ENCODE measurements at regions not wholly inside any gene's neighbourhood (a gene's known extent, or its start where the extent isn't known, plus 50 kb on each side); places are given as distances from the start of the nearest gene placed in this dataset.

DNA sequence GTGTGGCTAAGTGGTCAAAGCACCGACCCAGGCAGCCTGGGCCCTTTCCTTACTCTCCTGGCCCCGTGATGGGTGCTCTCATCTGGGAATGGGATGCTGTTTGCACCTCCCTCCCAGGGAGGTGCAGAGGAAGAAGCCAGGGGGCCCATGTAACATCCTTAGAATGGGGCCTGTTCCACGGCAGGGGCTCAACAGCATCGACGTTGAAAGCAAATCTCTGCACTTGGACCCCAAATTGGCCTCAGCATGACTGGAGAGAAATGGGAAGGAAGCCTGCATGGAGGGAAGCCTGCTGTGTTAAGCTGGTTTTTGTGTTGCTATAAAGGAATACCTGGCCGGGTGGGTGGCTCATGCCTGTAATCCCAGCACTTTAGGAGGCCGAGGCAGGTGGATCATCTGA, 1288.4 kb downstream of the TBC1D22A start:
- H3K4me2 ChIP-seq (ENCODE audit: insufficient read depth, low read length, poor library complexity, severe bottlenecking): no peak overlapping the region
- no peak overlapping the region for H3K23ac ChIP-seq (ENCODE audit: low read depth, low read length, poor library complexity)
- H3K14ac ChIP-seq (ENCODE audit: low read length): no peak overlapping the region
- H3K9me3 ChIP-seq (replicated peaks in 1 of 2; ENCODE audit: control insufficient read depth in 2 of 2, insufficient read depth in 1 of 2, low read depth in 1 of 2, low read length in 2 of 2): no peaks in the 10 kb centered on the region
- WGBS, 2 donors (ENCODE audit: extremely low coverage in 2 of 2, insufficient read length in 2 of 2, insufficient replicate concordance in 1 of 2): no CpG with 5 or more reads among the region's 7 CpGs
- no peaks in the 10 kb centered on the region for H3K36me3 ChIP-seq (replicated peaks in 1 of 2; ENCODE audit: control insufficient read depth in 2 of 2, insufficient read depth in 2 of 2, low read length in 2 of 2)
- no peak overlapping the region for H2AK5ac ChIP-seq (ENCODE audit: low read depth, low read length)
- peaks cover 0 to 2% of the 10 kb centered on the region in 2 donors for H3K4me1 ChIP-seq (ENCODE audit: control insufficient read depth in 2 of 2, insufficient read depth in 1 of 2, low read depth in 1 of 2, low read length in 2 of 2)
- no peak overlapping the region for H4K91ac ChIP-seq (ENCODE audit: low read depth, low read length, poor library complexity)
- H2BK15ac ChIP-seq (ENCODE audit: low read length): no peak overlapping the region
- no peak overlapping the region for H3K27ac ChIP-seq (replicated peaks; ENCODE audit: low read length)
- H3K27me3 ChIP-seq (ENCODE audit: control insufficient read depth in 3 of 3, insufficient read depth in 3 of 3, low read depth in 1 of 3, low read length in 3 of 3): no peaks in the 10 kb centered on the region
- no peaks in the 10 kb centered on the region for H3K79me1 ChIP-seq (ENCODE audit: low read depth, low read length)
- H3K18ac ChIP-seq (ENCODE audit: low read length): no peak overlapping the region
- H2AFZ ChIP-seq (ENCODE audit: low read length): no peak overlapping the region
- H2BK120ac ChIP-seq (ENCODE audit: low read depth, low read length): no peak overlapping the region
- no peak overlapping the region for H3K4ac ChIP-seq (ENCODE audit: low read length)
- H4K8ac ChIP-seq (ENCODE audit: low read depth, low read length): no peak overlapping the region
- no peak overlapping the region for H3K4me3 ChIP-seq (ENCODE audit: low read length in 2 of 2)
- DNase-seq (ENCODE audit: low spot score): no peak
- H2BK5ac ChIP-seq (ENCODE audit: low read length): no peak overlapping the region
- H2BK12ac ChIP-seq (ENCODE audit: low read length): no peak overlapping the region
- H3K9ac ChIP-seq (ENCODE audit: low read depth, low read length, poor library complexity): no peak overlapping the region

DNA sequence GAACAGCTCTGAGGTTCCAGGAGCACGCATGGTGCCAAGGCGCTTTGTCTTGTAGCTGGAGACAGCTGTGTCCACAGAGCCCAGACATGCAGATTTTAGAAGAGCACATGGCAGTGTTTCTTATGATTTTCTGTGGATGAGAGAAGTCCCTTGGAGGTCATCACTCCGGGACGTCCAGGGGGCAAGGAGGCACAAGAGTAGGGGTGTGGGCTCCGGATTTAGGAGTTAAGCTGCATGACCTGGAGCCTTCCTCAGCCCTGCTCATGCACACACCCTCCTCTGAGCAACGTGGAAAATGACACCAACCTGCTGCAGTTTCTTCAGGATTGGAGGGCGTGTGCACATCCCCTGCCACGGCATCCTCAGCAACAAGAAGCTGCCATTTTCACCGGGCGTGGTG, 1286.7 kb downstream of the TBC1D22A start:
- no peak for DNase-seq (ENCODE audit: low spot score)
- Histone ChIP-seq H3K9me3 (replicated peaks in 1 of 2; ENCODE audit: control insufficient read depth in 2 of 2, insufficient read depth in 1 of 2, low read depth in 1 of 2, low read length in 2 of 2) (no peaks in the 10 kb centered on the region), H3K27ac (replicated peaks; ENCODE audit: low read length) (no peak overlapping the region), H3K18ac (ENCODE audit: low read length) (no peak overlapping the region), H3K79me1 (ENCODE audit: low read depth, low read length) (no peaks in the 10 kb centered on the region), H3K4me3 (ENCODE audit: low read length in 2 of 2) (no peak overlapping the region), H2AFZ (ENCODE audit: low read length) (no peak overlapping the region), H4K91ac (ENCODE audit: low read depth, low read length, poor library complexity) (no peak overlapping the region), H3K9ac (ENCODE audit: low read depth, low read length, poor library complexity) (no peak overlapping the region), H4K8ac (ENCODE audit: low read depth, low read length) (no peak overlapping the region), H3K27me3 (ENCODE audit: control insufficient read depth in 3 of 3, insufficient read depth in 3 of 3, low read depth in 1 of 3, low read length in 3 of 3) (no peaks in the 10 kb centered on the region), H2BK120ac (ENCODE audit: low read depth, low read length) (no peak overlapping the region), H3K4ac (ENCODE audit: low read length) (no peak overlapping the region), H2BK5ac (ENCODE audit: low read length) (no peak overlapping the region), H3K36me3 (replicated peaks in 1 of 2; ENCODE audit: control insufficient read depth in 2 of 2, insufficient read depth in 2 of 2, low read length in 2 of 2) (no peaks in the 10 kb centered on the region), H3K4me2 (ENCODE audit: insufficient read depth, low read length, poor library complexity, severe bottlenecking) (no peak overlapping the region), H3K14ac (ENCODE audit: low read length) (no peak overlapping the region), H3K23ac (ENCODE audit: low read depth, low read length, poor library complexity) (no peak overlapping the region), H2BK15ac (ENCODE audit: low read length) (no peak overlapping the region), H2BK12ac (ENCODE audit: low read length) (no peak overlapping the region), H2AK5ac (ENCODE audit: low read depth, low read length) (no peak overlapping the region), H3K4me1 (ENCODE audit: control insufficient read depth in 2 of 2, insufficient read depth in 1 of 2, low read depth in 1 of 2, low read length in 2 of 2) (no peaks in the 10 kb centered on the region)
- no CpG with 5 or more reads among the region's 10 CpGs for WGBS, 2 donors (ENCODE audit: extremely low coverage in 2 of 2, insufficient read length in 2 of 2, insufficient replicate concordance in 1 of 2)

DNA sequence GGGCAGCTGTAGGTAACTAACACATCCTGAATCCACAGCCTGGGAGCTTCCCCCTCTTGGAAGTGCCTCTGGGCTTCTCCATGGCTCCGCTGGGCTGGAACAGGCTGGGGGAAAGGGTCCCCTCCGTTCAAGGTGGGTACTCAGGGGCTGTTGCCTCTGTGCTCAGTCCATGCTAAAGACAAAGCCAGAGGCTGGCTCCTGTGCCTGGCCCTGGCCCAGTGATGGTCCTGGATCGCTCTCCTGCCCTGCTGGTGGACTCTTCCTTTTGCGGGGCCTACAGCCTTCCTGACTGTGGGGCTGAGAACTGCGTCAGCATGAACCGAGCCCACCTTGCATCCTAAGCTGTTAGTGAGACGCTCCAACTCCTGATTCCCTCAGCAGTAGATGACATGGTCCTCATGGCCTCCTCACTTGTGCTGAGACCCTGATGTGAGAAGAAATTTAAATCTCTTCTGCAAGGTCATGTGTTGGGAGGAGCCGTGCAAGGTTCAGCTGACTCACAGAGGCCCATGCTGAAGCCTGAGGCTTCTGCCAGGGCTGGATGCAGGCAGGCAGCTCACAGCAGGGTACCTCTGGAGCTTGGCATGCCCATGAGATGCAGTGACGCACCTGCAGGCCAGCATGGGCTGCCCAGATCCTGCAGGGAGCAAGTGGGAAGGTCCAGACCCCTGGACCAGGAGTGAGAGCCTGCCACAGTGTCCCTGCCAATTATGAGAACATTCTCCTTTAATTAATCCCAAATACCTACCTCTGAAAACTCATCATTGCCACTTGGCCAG, 1285.5 kb downstream of the TBC1D22A start:
- H2BK5ac ChIP-seq (ENCODE audit: low read length): no peak overlapping the region
- H2BK120ac ChIP-seq (ENCODE audit: low read depth, low read length): no peak overlapping the region
- no peaks in the 10 kb centered on the region for H3K27me3 ChIP-seq (ENCODE audit: control insufficient read depth in 3 of 3, insufficient read depth in 3 of 3, low read depth in 1 of 3, low read length in 3 of 3)
- H3K4ac ChIP-seq (ENCODE audit: low read length): no peak overlapping the region
- H3K14ac ChIP-seq (ENCODE audit: low read length): no peak overlapping the region
- H3K4me1 ChIP-seq (ENCODE audit: control insufficient read depth in 2 of 2, insufficient read depth in 1 of 2, low read depth in 1 of 2, low read length in 2 of 2): no peaks in the 10 kb centered on the region
- H4K91ac ChIP-seq (ENCODE audit: low read depth, low read length, poor library complexity): no peak overlapping the region
- H3K18ac ChIP-seq (ENCODE audit: low read length): peak overlapping the region; percentile 67
- no peaks in the 10 kb centered on the region for H3K9me3 ChIP-seq (replicated peaks in 1 of 2; ENCODE audit: control insufficient read depth in 2 of 2, insufficient read depth in 1 of 2, low read depth in 1 of 2, low read length in 2 of 2)
- no peak overlapping the region for H2BK15ac ChIP-seq (ENCODE audit: low read length)
- no peak overlapping the region for H2AFZ ChIP-seq (ENCODE audit: low read length)
- no peak overlapping the region for H2AK5ac ChIP-seq (ENCODE audit: low read depth, low read length)
- no peak overlapping the region for H3K9ac ChIP-seq (ENCODE audit: low read depth, low read length, poor library complexity)
- no peak overlapping the region for H3K23ac ChIP-seq (ENCODE audit: low read depth, low read length, poor library complexity)
- H3K36me3 ChIP-seq (replicated peaks in 1 of 2; ENCODE audit: control insufficient read depth in 2 of 2, insufficient read depth in 2 of 2, low read length in 2 of 2): no peaks in the 10 kb centered on the region
- no peak for DNase-seq (ENCODE audit: low spot score)
- WGBS, 2 donors (ENCODE audit: extremely low coverage in 2 of 2, insufficient read length in 2 of 2, insufficient replicate concordance in 1 of 2): no CpG with 5 or more reads among the region's 9 CpGs
- no peak overlapping the region for H3K4me3 ChIP-seq (ENCODE audit: low read length in 2 of 2)
- no peak overlapping the region for H3K27ac ChIP-seq (replicated peaks; ENCODE audit: low read length)
- no peaks in the 10 kb centered on the region for H3K79me1 ChIP-seq (ENCODE audit: low read depth, low read length)
- H4K8ac ChIP-seq (ENCODE audit: low read depth, low read length): no peak overlapping the region
- no peak overlapping the region for H2BK12ac ChIP-seq (ENCODE audit: low read length)
- no peak overlapping the region for H3K4me2 ChIP-seq (ENCODE audit: insufficient read depth, low read length, poor library complexity, severe bottlenecking)

DNA sequence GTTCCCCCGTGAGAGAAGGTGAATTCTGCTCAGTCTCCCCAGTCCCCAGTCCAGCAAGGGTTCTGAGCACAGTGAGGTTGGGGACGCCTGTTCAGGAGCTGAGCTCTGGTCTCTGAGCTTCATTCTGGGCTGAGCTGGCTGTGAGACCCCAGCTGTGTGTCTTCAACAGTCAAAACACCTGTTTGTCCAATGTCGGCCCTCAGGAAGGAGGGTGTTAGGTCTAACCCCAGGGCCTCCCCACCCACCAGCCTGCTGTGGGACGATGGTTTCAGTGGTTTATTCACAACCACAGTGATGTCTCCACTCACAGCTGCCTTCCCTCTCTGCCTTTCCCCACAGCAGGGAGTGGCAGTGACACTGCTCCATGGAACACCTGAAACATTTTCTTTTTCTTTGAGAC, 1282.9 kb downstream of the TBC1D22A start:
- Histone ChIP-seq H3K4me2 (ENCODE audit: insufficient read depth, low read length, poor library complexity, severe bottlenecking) (no peak overlapping the region), H3K14ac (ENCODE audit: low read length) (no peak overlapping the region)

More for the DNA sequence above, 1282.9 kb downstream of the TBC1D22A start:
- Histone ChIP-seq H2AFZ (ENCODE audit: low read length) (no peak overlapping the region), H3K79me1 (ENCODE audit: low read depth, low read length) (no peaks in the 10 kb centered on the region), H3K4me3 (ENCODE audit: low read length in 2 of 2) (no peak overlapping the region), H4K91ac (ENCODE audit: low read depth, low read length, poor library complexity) (no peak overlapping the region), H2BK5ac (ENCODE audit: low read length) (no peak overlapping the region), H2BK15ac (ENCODE audit: low read length) (no peak overlapping the region), H3K4me1 (ENCODE audit: control insufficient read depth in 2 of 2, insufficient read depth in 1 of 2, low read depth in 1 of 2, low read length in 2 of 2) (no peaks in the 10 kb centered on the region), H2AK5ac (ENCODE audit: low read depth, low read length) (no peak overlapping the region), H3K36me3 (replicated peaks in 1 of 2; ENCODE audit: control insufficient read depth in 2 of 2, insufficient read depth in 2 of 2, low read length in 2 of 2) (no peaks in the 10 kb centered on the region), H3K23ac (ENCODE audit: low read depth, low read length, poor library complexity) (no peak overlapping the region), H3K27me3 (ENCODE audit: control insufficient read depth in 3 of 3, insufficient read depth in 3 of 3, low read depth in 1 of 3, low read length in 3 of 3) (peaks cover 0 to 2% (median 0%) of the 10 kb centered on the region in 3 experiments), H4K8ac (ENCODE audit: low read depth, low read length) (no peak overlapping the region), H3K4ac (ENCODE audit: low read length) (no peak overlapping the region), H2BK12ac (ENCODE audit: low read length) (no peak overlapping the region), H3K9me3 (replicated peaks in 1 of 2; ENCODE audit: control insufficient read depth in 2 of 2, insufficient read depth in 1 of 2, low read depth in 1 of 2, low read length in 2 of 2) (peaks cover 0 to 2% of the 10 kb centered on the region in 2 donors), H3K9ac (ENCODE audit: low read depth, low read length, poor library complexity) (no peak overlapping the region), H3K27ac (replicated peaks; ENCODE audit: low read length) (no peak overlapping the region), H2BK120ac (ENCODE audit: low read depth, low read length) (no peak overlapping the region), H3K18ac (ENCODE audit: low read length) (no peak overlapping the region)
- WGBS, 2 donors (ENCODE audit: extremely low coverage in 2 of 2, insufficient read length in 2 of 2, insufficient replicate concordance in 1 of 2): no CpG with 5 or more reads among the region's 4 CpGs
- no peak for DNase-seq (ENCODE audit: low spot score)
